Immature natural killer cell (primary cell): ENCODE measurements at regions not wholly inside any gene's neighbourhood (a gene's known extent, or its start where the extent isn't known, plus 50 kb on each side); places are given as distances from the start of the nearest gene placed in this dataset.

Experiments
- DNase-seq, 3 donors: peaks; one replicate each; pipeline ENCODE4 v3.0.0; 2022; ENCODE audit warnings: mixed read lengths in 1 of 3
- H3K27ac Mint-ChIP-seq, 6 donors: one replicate each; pipeline ENCODE4 v1.8.0; 2020; ENCODE audit warnings: mixed read lengths in 6 of 6, mild to moderate bottlenecking in 5 of 6, inconsistent platforms in 4 of 6, moderate library complexity in 3 of 6
- H3K27me3 Mint-ChIP-seq, 3 donors: one replicate each; pipeline ENCODE4 v1.8.0; 2020 to 2021; ENCODE audit warnings: low read depth in 3 of 3, mild to moderate bottlenecking in 3 of 3, mixed read lengths in 3 of 3, moderate library complexity in 3 of 3, inconsistent platforms in 1 of 3
- H3K36me3 Mint-ChIP-seq, 3 donors: one replicate each; pipeline ENCODE4 v1.8.0; 2020; ENCODE audit warnings: mixed read lengths in 3 of 3, inconsistent platforms in 2 of 3, mild to moderate bottlenecking in 2 of 3
- H3K4me1 Mint-ChIP-seq, 2 donors: one replicate each; pipeline ENCODE4 v1.8.0; 2020; ENCODE audit warnings: inconsistent platforms in 2 of 2, mild to moderate bottlenecking in 2 of 2, mixed read lengths in 2 of 2, moderate library complexity in 1 of 2
- H3K4me3 Mint-ChIP-seq, 5 donors: one replicate each; pipeline ENCODE4 v1.8.0; 2020; ENCODE audit warnings: mild to moderate bottlenecking in 5 of 5, mixed read lengths in 5 of 5, inconsistent platforms in 3 of 5, moderate library complexity in 3 of 5
- H3K9me3 Mint-ChIP-seq, 6 donors: one replicate each; pipeline ENCODE4 v1.8.0; 2020; ENCODE audit warnings: mild to moderate bottlenecking in 6 of 6, mixed read lengths in 6 of 6, inconsistent platforms in 4 of 6, moderate library complexity in 3 of 6

DNA sequence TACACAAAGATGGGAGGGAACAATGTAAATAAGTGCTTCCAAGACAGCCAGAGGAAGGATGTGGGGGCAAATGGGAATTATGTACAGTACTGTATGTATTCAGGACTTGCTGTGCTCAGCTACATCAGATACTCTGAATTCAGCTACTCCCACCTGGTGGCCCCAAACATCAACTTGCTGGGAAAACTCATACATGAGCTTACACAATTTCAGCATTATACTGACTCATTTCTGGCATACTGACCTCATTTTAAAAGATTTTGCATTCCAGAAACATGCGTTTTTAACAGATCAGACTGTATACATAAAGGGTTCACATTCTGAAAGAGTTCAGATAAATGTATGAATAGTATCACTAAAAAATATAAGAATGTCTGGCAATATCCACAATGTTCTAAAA lies 59.7 kb downstream of the GPX5 start:
- no peak for DNase-seq
- Mint-ChIP-seq H3K4me3 (peak overlapping the region in 1 of 5 donors; percentile 12), H3K9me3 (peaks cover 3 to 27% (median 14%) of the 10 kb centered on the region in 6 donors), H3K27ac (no peak overlapping the region), H3K4me1 (peaks cover 10 to 19% of the 10 kb centered on the region in 2 donors), H3K36me3 (peaks cover 0 to 12% (median 0%) of the 10 kb centered on the region in 3 donors), H3K27me3 (peaks cover 22 to 33% (median 33%) of the 10 kb centered on the region in 3 donors)

GRCh38 chr6:28586324-28586723 lies 60.6 kb downstream of the GPX5 start:
- Mint-ChIP-seq H3K27me3 (peaks cover 26 to 43% (median 41%) of the 10 kb centered on the region in 3 donors), H3K9me3 (peaks cover 3 to 35% (median 15%) of the 10 kb centered on the region in 6 donors), H3K27ac (no peak overlapping the region)

GRCh38 chr6:28586962-28587745 lies 61.5 kb downstream of the GPX5 start:
- peaks cover 26 to 49% (median 47%) of the 10 kb centered on the region in 3 donors for H3K27me3 Mint-ChIP-seq
- no peak overlapping the region for H3K27ac Mint-ChIP-seq
- H3K9me3 Mint-ChIP-seq, result peaks cover 3 to 41% (median 15%) of the 10 kb centered on the region in 6 donors

More at GRCh38 chr6:28586324-28586723, 60.6 kb downstream of the GPX5 start:
- Mint-ChIP-seq H3K4me1 (peaks cover 10 to 19% of the 10 kb centered on the region in 2 donors), H3K4me3 (peak overlapping the region in 4 of 5 donors; percentile 77 to 83 (median 78)), H3K36me3 (peaks cover 0 to 13% (median 0%) of the 10 kb centered on the region in 3 donors)
- no peak for DNase-seq

DNA sequence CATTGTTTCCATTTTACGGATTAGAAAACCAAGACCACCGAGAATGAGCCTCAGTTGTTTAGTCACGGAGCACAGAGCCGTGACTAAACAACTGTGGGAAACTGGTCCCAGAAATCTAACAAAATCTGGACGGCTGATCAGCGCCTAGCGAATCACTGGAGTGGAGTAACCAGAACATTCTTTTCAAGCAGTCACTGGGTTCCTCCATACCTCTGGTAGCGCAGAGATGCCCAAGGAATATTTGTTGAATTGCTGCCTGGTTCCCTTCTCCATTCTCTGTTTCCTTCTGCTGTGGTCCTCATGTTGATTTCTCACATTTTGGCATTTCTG lies 62.0 kb downstream of the GPX5 start:
- Mint-ChIP-seq H3K4me1 (peaks cover 10 to 19% of the 10 kb centered on the region in 2 donors), H3K36me3 (peaks cover 0 to 13% (median 0%) of the 10 kb centered on the region in 3 donors), H3K4me3 (peak overlapping the region; percentile 76 to 83 (median 77)), H3K27ac (no peak overlapping the region), H3K9me3 (peaks cover 3 to 41% (median 15%) of the 10 kb centered on the region in 6 donors), H3K27me3 (peaks cover 26 to 54% (median 47%) of the 10 kb centered on the region in 3 donors)
- DNase-seq, result no peak

More at GRCh38 chr6:28586962-28587745, 61.5 kb downstream of the GPX5 start:
- H3K4me1 Mint-ChIP-seq, result peaks cover 10 to 19% of the 10 kb centered on the region in 2 donors
- DNase-seq, result peak; percentile 2 to 17 (median 11)
- H3K4me3 Mint-ChIP-seq, result peak overlapping the region; percentile 76 to 83 (median 77)
- H3K36me3 Mint-ChIP-seq, result peaks cover 0 to 13% (median 0%) of the 10 kb centered on the region in 3 donors

GRCh38 chr6:28588666-28589065 lies 63.0 kb downstream of the GPX5 start:
- H3K4me3 Mint-ChIP-seq, result peak overlapping the region in 1 of 5 donors; percentile 4
- DNase-seq, result no peak
- peaks cover 10 to 19% of the 10 kb centered on the region in 2 donors for H3K4me1 Mint-ChIP-seq
- H3K36me3 Mint-ChIP-seq, result peaks cover 0 to 13% (median 0%) of the 10 kb centered on the region in 3 donors
- H3K27ac Mint-ChIP-seq, result no peak overlapping the region
- peaks cover 3 to 41% (median 15%) of the 10 kb centered on the region in 6 donors for H3K9me3 Mint-ChIP-seq
- H3K27me3 Mint-ChIP-seq, result peaks cover 30 to 54% (median 52%) of the 10 kb centered on the region in 3 donors

DNA sequence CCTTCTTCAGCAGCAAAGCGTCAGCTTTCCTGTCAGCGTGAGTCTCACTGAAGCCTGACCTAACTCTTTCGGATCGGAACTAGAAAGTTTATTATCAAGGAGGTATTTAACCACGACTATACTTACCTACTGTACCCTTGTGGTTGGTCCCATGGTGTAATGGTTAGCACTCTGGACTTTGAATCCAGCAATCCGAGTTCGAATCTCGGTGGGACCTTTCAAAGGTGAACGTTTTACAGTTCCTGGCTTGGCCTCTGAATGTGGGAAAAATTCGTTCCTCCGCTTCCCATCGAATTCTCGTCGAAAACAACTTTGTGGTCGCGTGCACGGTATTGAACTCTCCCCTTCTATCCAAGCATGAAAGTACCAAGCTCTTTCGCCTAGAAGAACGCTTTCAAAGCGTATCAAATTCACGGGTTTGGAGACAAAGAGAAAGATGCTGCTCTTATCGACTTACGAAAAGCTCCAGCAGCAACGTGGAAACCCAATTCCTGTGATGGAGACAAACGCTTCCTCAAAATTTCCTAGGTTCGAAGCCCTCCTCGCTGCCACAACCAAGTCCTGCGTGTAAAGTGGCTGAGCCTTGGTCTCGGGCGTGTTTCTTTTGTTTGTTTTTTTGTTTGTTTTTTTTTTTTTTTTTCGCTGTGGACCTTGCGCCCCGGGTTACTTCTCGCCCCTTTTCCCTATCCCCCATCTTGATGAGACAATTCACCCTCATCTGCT lies 63.7 kb downstream of the GPX5 start:
- peak overlapping the region in 1 of 5 donors; percentile 38 for H3K4me3 Mint-ChIP-seq
- H3K9me3 Mint-ChIP-seq, result peaks cover 3 to 41% (median 15%) of the 10 kb centered on the region in 6 donors
- H3K4me1 Mint-ChIP-seq, result peaks cover 10 to 19% of the 10 kb centered on the region in 2 donors
- peaks cover 28 to 55% (median 54%) of the 10 kb centered on the region in 3 donors for H3K27me3 Mint-ChIP-seq
- peak in 1 of 3 donors; percentile 1 for DNase-seq
- no peak overlapping the region for H3K27ac Mint-ChIP-seq
- peaks cover 0 to 13% (median 0%) of the 10 kb centered on the region in 3 donors for H3K36me3 Mint-ChIP-seq

- DNase-seq, result no peak
- peaks cover 10 to 19% of the 10 kb centered on the region in 2 donors for H3K4me1 Mint-ChIP-seq
- H3K36me3 Mint-ChIP-seq, result peaks cover 0 to 13% (median 0%) of the 10 kb centered on the region in 3 donors
- H3K9me3 Mint-ChIP-seq, result peaks cover 3 to 41% (median 15%) of the 10 kb centered on the region in 6 donors
- H3K27me3 Mint-ChIP-seq, result peaks cover 28 to 55% (median 54%) of the 10 kb centered on the region in 3 donors
- H3K4me3 Mint-ChIP-seq, result peak overlapping the region in 1 of 5 donors; percentile 38
- H3K27ac Mint-ChIP-seq, result no peak overlapping the region
These were observed 64.3 kb downstream of the GPX5 start for GRCh38 chr6:28589957-28590349.

DNA sequence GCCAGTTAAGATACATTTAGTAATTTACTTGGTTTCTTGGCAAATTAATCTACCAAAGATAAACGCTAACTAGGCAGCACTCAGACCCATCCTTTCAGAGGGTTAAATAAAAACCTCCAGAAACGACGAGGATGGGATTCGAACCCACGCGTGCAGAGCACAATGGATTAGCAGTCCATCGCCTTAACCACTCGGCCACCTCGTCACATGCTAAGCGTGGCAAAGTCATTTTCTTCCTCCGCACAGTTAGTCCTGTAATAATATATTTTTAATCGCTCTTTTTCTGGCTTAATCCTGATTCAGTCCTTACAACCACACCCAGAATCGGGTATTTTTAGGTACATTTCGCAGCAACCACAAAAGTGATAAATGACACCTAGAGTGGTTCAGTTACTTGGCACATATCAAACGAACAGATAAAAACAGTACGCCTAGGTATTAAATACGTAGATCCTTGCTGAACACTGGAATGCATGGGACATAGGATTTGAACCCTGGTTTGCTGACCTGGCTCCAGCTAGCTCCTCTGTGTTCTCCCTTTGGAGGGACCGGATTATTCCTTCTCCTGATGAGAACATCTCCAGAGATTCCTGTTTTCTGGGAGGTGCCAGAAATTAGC lies 71.6 kb downstream of the GPX5 start:
- Mint-ChIP-seq H3K9me3 (peaks cover 0 to 6% (median 0%) of the 10 kb centered on the region in 6 donors), H3K27ac (no peak overlapping the region), H3K36me3 (no peaks in the 10 kb centered on the region), H3K4me3 (no peak overlapping the region), H3K4me1 (no peaks in the 10 kb centered on the region), H3K27me3 (peaks cover 9 to 23% (median 13%) of the 10 kb centered on the region in 3 donors)
- peak in 1 of 3 donors; percentile 15 for DNase-seq

- Mint-ChIP-seq H3K36me3 (no peaks in the 10 kb centered on the region), H3K27ac (no peak overlapping the region), H3K27me3 (peaks cover 6 to 23% (median 11%) of the 10 kb centered on the region in 3 donors), H3K9me3 (peaks cover 0 to 6% (median 0%) of the 10 kb centered on the region in 6 donors), H3K4me1 (no peaks in the 10 kb centered on the region), H3K4me3 (no peak overlapping the region)
- no peak for DNase-seq
These were observed 72.4 kb downstream of the GPX5 start for GRCh38 chr6:28597924-28598722.

DNA sequence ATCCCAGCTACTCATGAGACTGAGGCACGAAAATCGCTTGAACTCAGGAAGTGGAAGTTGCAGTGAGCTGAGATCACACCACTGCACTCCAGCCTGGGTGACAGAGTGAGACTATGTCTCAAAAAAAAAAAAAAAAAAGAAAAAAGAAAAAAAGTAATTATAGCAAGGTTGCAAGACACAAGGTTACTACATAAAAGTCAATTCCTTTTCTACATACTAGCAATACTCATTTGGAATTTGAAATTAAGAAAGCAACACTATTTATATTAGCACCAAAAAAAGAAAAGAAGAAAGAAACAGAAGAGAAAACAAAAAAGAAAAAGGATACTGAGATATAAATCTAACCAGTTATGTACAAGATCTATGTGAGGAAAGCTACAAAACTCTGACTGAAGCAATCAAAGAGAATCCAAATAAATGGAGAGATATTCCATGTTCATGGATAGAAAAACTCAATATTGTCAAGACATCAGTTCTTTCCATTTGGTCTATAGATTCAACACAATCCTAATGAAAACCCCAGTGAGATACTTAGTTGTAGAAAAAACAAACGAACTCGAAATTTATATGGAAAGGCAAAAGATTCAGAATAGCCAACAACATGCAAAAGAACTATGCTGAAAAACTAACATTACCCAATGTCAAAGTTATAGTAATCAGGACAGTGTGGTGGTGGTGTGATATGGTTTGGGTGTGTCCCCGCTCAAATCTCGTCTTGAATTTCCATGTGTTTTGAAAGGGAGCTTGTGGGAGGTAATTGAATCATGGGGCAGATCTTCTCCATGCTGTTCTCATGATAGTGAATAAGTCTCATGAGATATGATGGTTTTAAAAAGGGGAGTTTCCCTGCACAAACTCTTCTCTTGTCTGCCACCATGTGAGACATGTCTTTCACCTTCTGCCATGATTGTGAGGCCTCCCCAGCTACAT lies 73.3 kb downstream of the GPX5 start:
- no peak for DNase-seq
- H3K27ac Mint-ChIP-seq, result no peak overlapping the region
- peaks cover 6 to 23% (median 9%) of the 10 kb centered on the region in 3 donors for H3K27me3 Mint-ChIP-seq
- no peaks in the 10 kb centered on the region for H3K36me3 Mint-ChIP-seq
- no peaks in the 10 kb centered on the region for H3K4me1 Mint-ChIP-seq
- peaks cover 0 to 6% (median 0%) of the 10 kb centered on the region in 6 donors for H3K9me3 Mint-ChIP-seq
- H3K4me3 Mint-ChIP-seq, result no peak overlapping the region

DNA sequence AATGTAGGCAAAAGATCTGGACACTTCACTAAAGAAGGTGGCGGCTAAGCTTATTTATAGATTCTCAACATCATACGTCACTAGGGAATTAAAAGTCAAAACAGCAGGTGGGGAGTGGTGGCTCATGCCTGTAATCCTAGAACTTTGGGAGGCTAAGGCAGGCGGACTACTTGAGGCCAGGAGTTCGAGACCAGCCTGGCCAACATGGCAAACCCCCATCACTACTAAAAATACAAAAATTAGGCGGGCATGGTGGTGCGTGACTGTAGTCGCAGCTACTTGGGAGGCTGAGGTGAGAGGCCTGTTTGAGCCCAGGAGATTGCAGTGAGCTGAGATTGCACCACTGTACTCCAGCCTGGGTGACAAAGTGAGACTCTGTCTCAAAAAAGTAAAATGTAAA lies 74.6 kb downstream of the GPX5 start:
- Mint-ChIP-seq H3K27ac (no peak overlapping the region), H3K4me1 (no peaks in the 10 kb centered on the region), H3K9me3 (peaks cover 0 to 6% (median 0%) of the 10 kb centered on the region in 6 donors), H3K4me3 (no peak overlapping the region), H3K27me3 (peaks cover 7 to 22% (median 9%) of the 10 kb centered on the region in 3 donors), H3K36me3 (no peaks in the 10 kb centered on the region)
- no peak for DNase-seq

DNA sequence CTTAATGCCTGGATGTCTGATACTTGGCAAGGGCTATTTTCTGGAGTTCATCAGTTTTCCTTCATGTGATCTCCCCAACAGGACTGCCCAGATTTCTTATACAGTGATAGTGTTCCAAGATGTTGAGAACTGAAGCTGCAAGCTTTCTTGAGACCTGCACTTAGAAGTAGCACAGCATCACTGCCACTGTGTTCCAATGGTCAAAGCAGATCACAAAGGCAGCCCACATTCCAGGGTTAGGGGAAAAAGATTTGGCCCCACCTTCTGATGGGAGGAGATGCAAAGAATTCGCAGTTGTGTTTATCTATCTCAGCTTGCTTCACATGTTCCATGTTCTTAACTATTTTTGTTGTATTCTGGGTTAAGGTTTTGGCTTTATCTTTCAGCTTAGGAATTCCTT lies 78.2 kb downstream of the GPX5 start:
- H3K36me3 Mint-ChIP-seq, result no peaks in the 10 kb centered on the region

More for the DNA sequence above, 78.2 kb downstream of the GPX5 start:
- Mint-ChIP-seq H3K4me1 (no peaks in the 10 kb centered on the region), H3K27ac (no peak overlapping the region), H3K27me3 (peaks cover 8 to 25% (median 16%) of the 10 kb centered on the region in 3 donors), H3K4me3 (no peak overlapping the region), H3K9me3 (peaks cover 0 to 2% (median 0%) of the 10 kb centered on the region in 6 donors)
- DNase-seq, result no peak
